Endothelial cell of umbilical vein (primary cell): ENCODE measurements at regions not wholly inside any gene's neighbourhood (a gene's known extent, or its start where the extent isn't known, plus 50 kb on each side); places are given as distances from the start of the nearest gene placed in this dataset.

ENCODE experiments used
- BruUV-seq: library from RNA; stranded (reverse); fragments of 400-500 nt; replicated peaks from 2 replicates; lab custom pipeline; 2021; lab: Mats Ljungman, UMichigan
- CTCF ChIA-PET: fragments of 300-600, 350-600 bp; sonication (Branson Sonifier 250); formaldehyde crosslinking; loops from one replicate; lab custom pipeline; 2021; ENCODE audit warnings: antibody characterized with exemption, inconsistent platforms; lab: Charles Lee
- POLR2A ChIA-PET: fragments of 300-600, 350-600 bp; sonication (Branson Sonifier 250); formaldehyde crosslinking; loops from one replicate; lab custom pipeline; 2021; ENCODE audit warnings: antibody characterized with exemption, inconsistent platforms; lab: Charles Lee
- DNase-seq: peaks from one replicate; pipeline ENCODE4 v3.0.0-alpha.2; 2011; ENCODE audit warnings: low read depth, low spot score
- FAIRE-seq: peaks from 2 replicates; lab custom pipeline; 2011; peaks lifted over from hg19 to GRCh38; lab: Jason Lieb, UNC
- H2AFZ ChIP-seq: 2 replicates; pipeline ENCODE4 v1.6.0; 2012; ENCODE audit warnings: low read depth, low read length, control low read depth, inconsistent platforms
- H3K27ac ChIP-seq: 2 replicates; pipeline ENCODE4 v1.5.1; 2011; ENCODE audit warnings: low read depth, mild to moderate bottlenecking, control low read depth, low read length, moderate library complexity; ENCODE audit not compliant: insufficient read depth
- H3K27me3 ChIP-seq, 2 experiments: 2 replicates each; pipeline versions ENCODE4 v1.6.0 to v1.6.1; 2011; ENCODE audit warnings: low read length in 2 of 2, mixed read lengths in 1 of 2; ENCODE audit not compliant: control insufficient read depth in 2 of 2, insufficient read depth in 2 of 2
- H3K36me3 ChIP-seq, 2 experiments: 2 replicates in 1 of 2; 3 replicates in 1 of 2; pipeline ENCODE4 v1.5.1; 2011; ENCODE audit warnings: low read length in 2 of 2, mild to moderate bottlenecking in 1 of 2, moderate library complexity in 1 of 2; ENCODE audit not compliant: control insufficient read depth in 2 of 2, insufficient read depth in 2 of 2; ENCODE audit errors: extremely low read depth in 1 of 2
- H3K4me1 ChIP-seq: 3 replicates; pipeline ENCODE4 v1.5.1; 2011; ENCODE audit warnings: mild to moderate bottlenecking, low read length; ENCODE audit not compliant: control insufficient read depth, insufficient read depth; ENCODE audit errors: extremely low read depth
- H3K4me2 ChIP-seq: 2 replicates; pipeline ENCODE4 v1.6.1; 2011; ENCODE audit warnings: low read length, control low read depth, mixed read lengths; ENCODE audit not compliant: insufficient read depth
- H3K4me3 ChIP-seq, 3 experiments: fragments of 200-600 bp in 1 of 3; sonication (generic), shearing (Covaris generic) in 1 of 3; replicated peaks in 1 of 3; 2 replicates each; pipeline ENCODE4 v1.5.1; 2011 to 2016; ENCODE audit warnings: control low read depth in 3 of 3, low read length in 3 of 3, mild to moderate bottlenecking in 2 of 3, inconsistent platforms in 1 of 3, low read depth in 1 of 3, moderate library complexity in 1 of 3; ENCODE audit not compliant: insufficient read depth in 1 of 3
- H3K79me2 ChIP-seq: 2 replicates; pipeline ENCODE4 v1.6.0; 2012; ENCODE audit warnings: low read length, inconsistent platforms; ENCODE audit not compliant: control insufficient read depth, insufficient read depth
- H3K9ac ChIP-seq: replicated peaks from 2 replicates; pipeline ENCODE3; 2011; ENCODE audit warnings: low read length, control low read depth; ENCODE audit not compliant: insufficient read depth; ENCODE audit errors: extremely low read depth
- H3K9me1 ChIP-seq: replicated peaks from 3 replicates; pipeline ENCODE4 v1.6.0; 2011; ENCODE audit warnings: mild to moderate bottlenecking, low read length; ENCODE audit not compliant: control insufficient read depth, insufficient read depth; ENCODE audit errors: extremely low read depth
- H3K9me3 ChIP-seq: replicated peaks from 2 replicates; pipeline ENCODE4 v1.5.1; 2012; ENCODE audit warnings: low read length, inconsistent platforms; ENCODE audit not compliant: control insufficient read depth, insufficient read depth
- H4K20me1 ChIP-seq: replicated peaks from 2 replicates; pipeline ENCODE3; 2011; ENCODE audit warnings: mild to moderate bottlenecking, low read length; ENCODE audit not compliant: control insufficient read depth, insufficient read depth; ENCODE audit errors: extremely low read depth
- EZH2 ChIP-seq: IDR thresholded peaks from 2 replicates; pipeline ENCODE4 v1.6.1; 2012; ENCODE audit warnings: borderline replicate concordance, low read depth, mild to moderate bottlenecking, moderate library complexity, low read length, inconsistent platforms; ENCODE audit not compliant: severe bottlenecking
- JUN ChIP-seq: IDR thresholded peaks from 2 replicates; pipeline ENCODE4 v1.6.1; 2011; ENCODE audit warnings: borderline replicate concordance, low read depth; ENCODE audit not compliant: insufficient read length, insufficient read depth
- MYC ChIP-seq: IDR thresholded peaks from one replicate; pipeline ENCODE4 v1.6.1; 2011; ENCODE audit warnings: mild to moderate bottlenecking, low read depth, low read length
- dilution Hi-C: fragments of 300-500 bp; cut with MboI; formaldehyde crosslinking; loops from one replicate; pipeline ENCODE4 v1.15.0; 2019; ENCODE audit warnings: low sequenced_read_pairs; ENCODE audit not compliant: extremely low pct_ligation_motif_present
- intact Hi-C: fragments of 100-400 bp; cut with micrococcal nuclease; formaldehyde crosslinking; loops from one replicate; pipeline ENCODE4 v1.10.0; 2022
- TF ChIP-seq, protein P1 (sequence below): IDR thresholded peaks from 2 replicates; pipeline ENCODE4 v1.6.1; 2011; ENCODE audit not compliant: insufficient read depth, insufficient read length

DNA sequence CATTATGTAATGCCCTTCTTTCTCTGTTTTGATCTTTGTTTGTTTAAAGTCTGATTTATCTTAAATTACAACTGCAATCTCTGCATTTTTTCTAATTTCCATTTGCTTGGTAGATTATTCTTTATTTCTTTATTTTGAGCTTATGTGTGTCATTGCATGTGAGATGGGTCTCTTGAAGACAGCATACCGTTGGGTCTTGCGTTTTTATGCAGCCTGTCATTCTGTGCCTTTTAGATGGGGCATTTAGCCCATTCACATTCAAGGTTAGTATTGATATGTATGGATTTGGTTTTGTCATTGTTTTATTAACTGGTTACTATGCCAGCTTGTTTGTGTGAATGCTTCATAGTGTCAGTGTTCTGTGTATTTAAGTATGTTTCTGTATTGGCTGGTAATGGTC lies 84.9 kb upstream of the HMGCLL1 start:
- no peak for DNase-seq
- POLR2A ChIA-PET = no interaction called here
- FAIRE-seq = no peak
- intact Hi-C loops (no loop called here), dilution Hi-C loops (no loop called here)
- Histone ChIP-seq H3K9ac (no peak overlapping the region), H3K79me2 (no peaks in the 10 kb centered on the region), H3K4me2 (no peak overlapping the region), H3K36me3 (no peaks in the 10 kb centered on the region), H3K27me3 (no peaks in the 10 kb centered on the region), H2AFZ (no peak overlapping the region), H3K4me1 (no peaks in the 10 kb centered on the region), H3K27ac (no peak overlapping the region), H3K4me3 (no peak overlapping the region), H4K20me1 (no peaks in the 10 kb centered on the region), H3K9me1 (no peaks in the 10 kb centered on the region), H3K9me3 (no peaks in the 10 kb centered on the region)
- no TSS peak for BruUV-seq
- TF ChIP-seq MYC = no peak
- TF ChIP-seq JUN = no peak
- TF ChIP-seq EZH2 = no peak
- TF ChIP-seq, protein P1, sequence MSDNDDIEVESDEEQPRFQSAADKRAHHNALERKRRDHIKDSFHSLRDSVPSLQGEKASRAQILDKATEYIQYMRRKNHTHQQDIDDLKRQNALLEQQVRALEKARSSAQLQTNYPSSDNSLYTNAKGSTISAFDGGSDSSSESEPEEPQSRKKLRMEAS = no peak
- CTCF ChIA-PET = interaction anchor here (0.8 kb wide), 1 partner anchor 95 kb away, joined by 3 read pairs; no protein-coding TSS in a partner anchor

DNA sequence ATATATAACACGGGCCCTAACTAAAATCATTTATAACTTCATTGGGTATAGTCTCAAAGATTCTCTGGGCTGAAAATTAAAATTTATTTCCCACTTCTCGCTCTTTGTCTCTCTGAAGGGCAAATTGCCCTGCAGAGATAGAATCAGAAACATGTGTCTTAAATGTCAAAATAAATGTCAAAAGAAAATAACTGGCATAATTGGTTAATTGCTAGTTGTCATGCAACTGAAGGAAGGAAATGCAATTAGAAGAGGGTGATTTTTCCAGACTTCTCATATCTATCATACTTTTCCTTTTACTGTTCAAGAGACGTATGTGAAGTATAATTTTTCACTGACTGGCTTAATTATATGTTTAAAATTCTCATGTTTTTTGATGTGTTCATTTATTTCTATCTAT lies 80.3 kb upstream of the HMGCLL1 start:
- H3K4me3 ChIP-seq = no peak overlapping the region
- no peaks in the 10 kb centered on the region for H4K20me1 ChIP-seq
- no peak for TF ChIP-seq JUN
- no peak for TF ChIP-seq MYC
- TF ChIP-seq EZH2 = no peak
- POLR2A ChIA-PET = no interaction called here
- no peaks in the 10 kb centered on the region for H3K36me3 ChIP-seq
- no peak for FAIRE-seq
- no peaks in the 10 kb centered on the region for H3K4me1 ChIP-seq
- no peaks in the 10 kb centered on the region for H3K27me3 ChIP-seq
- intact Hi-C loops = no loop called here
- no peak overlapping the region for H3K9ac ChIP-seq
- no peak overlapping the region for H2AFZ ChIP-seq
- CTCF ChIA-PET = no interaction called here
- no peak for DNase-seq
- H3K27ac ChIP-seq = no peak overlapping the region
- no TSS peak for BruUV-seq
- no peaks in the 10 kb centered on the region for H3K9me3 ChIP-seq
- no peak overlapping the region for H3K4me2 ChIP-seq
- no peaks in the 10 kb centered on the region for H3K9me1 ChIP-seq
- dilution Hi-C loops = no loop called here
- no peaks in the 10 kb centered on the region for H3K79me2 ChIP-seq
